CD4-positive, alpha-beta T cell treated with Interleukin-4 for 1 hour (primary cell): ENCODE measurements at regions not wholly inside any gene's neighbourhood (a gene's known extent, or its start where the extent isn't known, plus 50 kb on each side); places are given as distances from the start of the nearest gene placed in this dataset.
A peak's percentile ranks its signal among the peaks of the same experiment; 100 is the strongest.

Source experiments
- DNase-seq, 2 donors: peaks; one replicate each; pipeline ENCODE4 v3.0.0-alpha.2; 2020 to 2022

- DNase-seq: no peak
These were observed 246.7 kb upstream of the TPK1 start for GRCh38 chr7:145082366-145083161.

- no peak for DNase-seq
These were observed 229.6 kb upstream of the TPK1 start for GRCh38 chr7:145065473-145065872.

- no peak for DNase-seq
These were observed 228.3 kb upstream of the TPK1 start for GRCh38 chr7:145064114-145064513.

GRCh38 chr7:145053781-145054180, 217.9 kb upstream of the TPK1 start:
- no peak for DNase-seq

GRCh38 chr7:145050415-145050814, 214.6 kb upstream of the TPK1 start:
- no peak for DNase-seq

- peak; percentile 17 to 51 for DNase-seq
These were observed 201.0 kb upstream of the TPK1 start for GRCh38 chr7:145036604-145037405.

GRCh38 chr7:145031162-145031561, 195.3 kb upstream of the TPK1 start:
- DNase-seq: no peak

- DNase-seq: no peak
These were observed 194.9 kb upstream of the TPK1 start for GRCh38 chr7:145030754-145031153.

- DNase-seq: no peak
These were observed 184.6 kb upstream of the TPK1 start for GRCh38 chr7:145020454-145020853.

GRCh38 chr7:145016068-145016467, 180.2 kb upstream of the TPK1 start:
- DNase-seq: no peak

- DNase-seq: no peak
These were observed 174.0 kb upstream of the TPK1 start for GRCh38 chr7:145009876-145010275.

GRCh38 chr7:145005601-145006000, 169.7 kb upstream of the TPK1 start:
- DNase-seq: no peak

GRCh38 chr7:144997512-144997911, 161.7 kb upstream of the TPK1 start:
- DNase-seq: no peak

GRCh38 chr7:144995495-144995894, 159.6 kb upstream of the TPK1 start:
- DNase-seq: no peak

GRCh38 chr7:144991041-144991440, 155.2 kb upstream of the TPK1 start:
- no peak for DNase-seq

- no peak for DNase-seq
These were observed 151.8 kb upstream of the TPK1 start for GRCh38 chr7:144987686-144988085.

- DNase-seq: no peak
These were observed 146.3 kb upstream of the TPK1 start for GRCh38 chr7:144982133-144982532.

GRCh38 chr7:144975882-144976281, 140.0 kb upstream of the TPK1 start:
- DNase-seq: no peak

- no peak for DNase-seq
These were observed 133.9 kb upstream of the TPK1 start for GRCh38 chr7:144969787-144970186.

GRCh38 chr7:144960763-144961162, 124.9 kb upstream of the TPK1 start:
- no peak for DNase-seq

- DNase-seq: no peak
These were observed 122.1 kb upstream of the TPK1 start for GRCh38 chr7:144957998-144958397.

GRCh38 chr7:144955422-144955821, 119.6 kb upstream of the TPK1 start:
- no peak for DNase-seq

- no peak for DNase-seq
These were observed 105.3 kb upstream of the TPK1 start for GRCh38 chr7:144941127-144941526.

GRCh38 chr7:144937199-144937598, 101.3 kb upstream of the TPK1 start:
- DNase-seq: no peak
